GM19455 (cell line): ENCODE measurements at regions not wholly inside any gene's neighbourhood (a gene's known extent, or its start where the extent isn't known, plus 50 kb on each side); places are given as distances from the start of the nearest gene placed in this dataset.

Source experiments
- ATAC-seq: cut with Tn5 transposase; IDR thresholded peaks from one replicate; pipeline ENCODE4 v1.9.1; 2021; ENCODE audit not compliant: unreplicated experiment

DNA sequence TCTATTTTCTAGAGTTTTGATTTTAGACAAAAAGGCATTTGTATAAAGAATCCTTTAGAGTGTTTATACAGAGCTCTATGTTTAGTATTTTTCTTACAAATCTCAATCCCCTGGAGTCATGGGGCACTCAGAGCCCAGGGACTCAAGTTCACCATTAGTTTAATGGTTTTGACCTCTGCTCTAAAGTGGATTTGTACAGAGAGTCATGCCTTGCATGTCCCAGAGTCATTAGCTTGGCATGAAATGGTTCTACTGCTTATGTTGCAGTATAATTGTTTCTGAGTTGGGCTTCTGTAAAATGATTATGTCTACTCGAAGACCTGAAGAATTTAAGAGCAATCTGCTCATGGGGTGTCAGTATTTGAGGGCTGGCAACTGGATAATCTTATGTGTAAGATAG is 406.2 kb downstream of the DLEU7 start:
- ATAC-seq, result no peak

DNA sequence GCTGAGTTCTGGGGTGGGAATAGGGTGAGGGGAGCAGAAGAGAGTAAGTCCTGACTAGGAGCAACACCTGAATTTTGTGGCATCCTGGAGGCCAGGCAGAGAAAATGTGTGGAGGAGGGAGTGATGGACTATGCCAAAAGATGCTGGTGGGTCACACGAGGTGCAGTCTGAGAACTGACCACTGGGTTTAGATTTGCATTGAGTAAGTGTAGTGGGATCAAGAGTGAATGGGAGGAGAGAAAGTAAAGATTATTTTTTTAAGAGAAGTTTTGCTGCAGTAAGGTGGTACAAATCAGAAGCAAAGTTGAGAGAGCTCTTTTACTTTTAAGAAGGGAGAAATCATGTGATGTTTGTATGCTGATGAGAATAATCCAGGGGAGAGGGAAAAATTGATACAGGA is 405.1 kb downstream of the DLEU7 start:
- ATAC-seq, result no peak

DNA sequence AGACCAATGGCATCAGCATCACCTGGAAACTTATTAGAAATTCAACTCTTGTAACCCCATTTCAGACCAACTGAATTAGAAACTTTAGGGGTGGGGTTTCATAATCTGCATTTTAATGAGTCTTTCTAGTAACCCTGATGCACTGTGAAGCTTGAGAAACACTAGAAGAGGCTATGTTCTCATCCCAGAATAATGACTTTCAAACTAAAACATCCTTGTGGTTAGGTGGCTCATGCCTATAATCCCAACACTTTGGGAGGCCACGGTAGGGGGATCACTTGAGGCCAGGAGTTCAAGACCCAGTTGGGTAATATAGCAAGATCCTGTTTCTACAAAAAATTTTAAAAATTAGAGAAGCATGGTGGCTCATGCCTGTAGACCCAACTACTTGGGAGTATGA is 402.4 kb downstream of the DLEU7 start:
- ATAC-seq, result no peak

DNA sequence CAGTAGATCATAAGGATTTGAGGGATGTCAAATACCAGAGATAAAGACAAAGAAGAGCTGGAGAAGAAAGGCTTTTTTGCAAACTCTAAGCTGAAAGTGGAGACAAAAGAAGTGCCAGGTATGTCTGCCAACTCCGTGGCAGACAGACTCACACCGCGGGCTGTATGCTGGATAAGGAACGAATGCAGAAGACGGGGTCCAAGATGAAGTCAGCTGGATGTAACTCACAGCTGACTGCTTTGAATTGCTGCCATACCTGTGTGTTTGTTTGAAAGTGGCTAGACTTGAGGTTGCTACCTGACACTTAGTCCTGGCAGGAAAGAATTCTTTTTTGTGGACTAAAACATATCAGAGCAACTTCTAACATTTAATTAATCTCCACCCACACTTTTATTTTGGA is 398.8 kb downstream of the DLEU7 start:
- no peak for ATAC-seq

DNA sequence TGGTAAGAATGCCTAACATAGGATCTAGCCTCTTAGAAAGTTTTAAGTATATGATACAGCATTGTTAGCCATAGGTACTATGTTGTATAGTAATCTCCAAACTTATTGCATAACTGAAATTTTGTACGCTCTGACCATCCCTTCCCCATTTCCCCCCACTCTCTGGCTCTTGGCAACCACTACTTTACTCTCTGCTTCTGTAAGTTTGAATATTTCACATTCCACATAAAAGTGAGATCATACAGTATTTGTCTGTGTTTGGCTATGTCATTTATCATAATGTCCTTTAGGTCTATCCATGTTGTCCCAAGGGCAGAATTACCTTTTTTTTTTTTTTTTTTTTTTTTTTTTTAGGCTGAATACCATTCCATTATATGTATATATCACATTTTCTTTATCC is 396.9 kb downstream of the DLEU7 start:
- no peak for ATAC-seq

DNA sequence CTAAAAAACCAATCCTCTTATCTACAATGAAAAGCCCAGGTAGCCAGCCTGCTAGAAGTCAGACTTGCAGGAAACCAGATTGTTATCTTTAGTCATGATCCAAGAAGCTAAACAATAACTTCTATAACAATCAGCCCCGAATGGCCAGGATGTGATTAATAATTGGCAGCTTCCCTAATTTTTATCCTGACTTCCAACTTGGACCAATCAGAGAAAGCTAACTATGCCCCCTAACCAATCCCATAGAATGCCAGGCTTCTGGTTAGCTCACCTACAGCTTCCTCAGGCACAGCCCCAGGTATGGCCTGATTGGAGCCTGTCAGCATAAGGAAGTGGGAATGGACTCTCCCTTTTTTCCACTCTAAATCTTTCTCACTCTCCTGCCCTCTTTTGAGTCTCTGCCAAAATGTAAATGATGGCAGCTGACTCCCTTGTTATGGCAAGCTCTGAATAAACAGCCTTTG is 394.9 kb downstream of the DLEU7 start:
- ATAC-seq, result no peak

DNA sequence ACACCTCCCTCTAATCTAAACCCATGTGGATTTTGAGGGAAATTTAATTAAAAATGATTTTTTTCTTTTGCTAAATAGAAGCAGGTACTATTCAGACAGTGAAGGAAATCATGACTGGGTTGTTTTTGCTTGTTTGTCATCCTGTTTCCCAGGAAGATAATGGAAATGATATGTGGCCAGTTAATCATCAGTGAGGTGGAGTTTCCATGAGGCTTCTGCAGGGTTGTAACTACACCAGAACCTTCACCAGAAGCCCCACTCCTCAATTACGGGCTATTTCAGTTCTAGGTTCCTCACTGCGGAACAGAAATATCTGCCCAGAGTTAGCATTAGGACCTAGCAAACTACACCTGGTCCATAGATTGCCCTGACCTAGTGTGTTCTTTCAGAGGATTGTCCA is 394.0 kb downstream of the DLEU7 start:
- no peak for ATAC-seq

DNA sequence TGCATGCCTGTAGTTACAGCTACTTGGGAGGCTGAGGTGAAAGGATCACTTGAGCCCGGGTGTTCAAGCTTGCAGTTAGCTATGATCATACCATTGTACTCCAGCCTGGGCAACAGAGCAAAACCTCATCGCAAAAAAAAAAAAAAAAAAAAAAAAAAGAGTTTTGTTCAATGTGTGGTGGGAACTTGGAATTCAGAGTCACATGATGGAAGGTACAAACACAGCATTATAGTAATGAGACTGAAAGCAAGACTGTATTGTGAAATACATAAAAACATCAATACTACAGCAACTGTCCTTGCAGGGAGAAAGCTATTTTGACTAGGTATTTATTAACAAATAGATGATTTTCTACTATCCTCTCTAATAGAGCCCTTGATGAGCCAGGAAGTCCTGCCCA is 393.2 kb downstream of the DLEU7 start:
- no peak for ATAC-seq

DNA sequence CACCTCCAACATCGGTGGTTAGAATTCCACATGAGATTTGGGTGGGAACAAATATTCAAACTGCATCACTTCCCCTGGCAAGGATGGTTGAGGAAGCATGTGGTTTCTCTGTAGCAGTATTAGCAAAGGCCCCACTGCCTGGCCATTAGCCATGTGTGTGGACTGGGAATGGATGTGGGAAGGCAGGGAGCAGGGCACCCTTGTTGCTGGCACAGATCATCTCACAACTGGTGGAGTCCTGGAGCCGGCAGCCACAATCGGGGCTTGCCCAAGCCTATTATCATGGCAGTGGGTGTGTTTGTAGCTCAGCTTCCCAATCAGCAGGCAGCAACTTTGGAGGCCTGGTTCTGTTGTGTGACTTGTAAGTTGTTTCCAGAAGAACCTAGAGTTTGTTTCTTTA is 391.9 kb downstream of the DLEU7 start:
- no peak for ATAC-seq

DNA sequence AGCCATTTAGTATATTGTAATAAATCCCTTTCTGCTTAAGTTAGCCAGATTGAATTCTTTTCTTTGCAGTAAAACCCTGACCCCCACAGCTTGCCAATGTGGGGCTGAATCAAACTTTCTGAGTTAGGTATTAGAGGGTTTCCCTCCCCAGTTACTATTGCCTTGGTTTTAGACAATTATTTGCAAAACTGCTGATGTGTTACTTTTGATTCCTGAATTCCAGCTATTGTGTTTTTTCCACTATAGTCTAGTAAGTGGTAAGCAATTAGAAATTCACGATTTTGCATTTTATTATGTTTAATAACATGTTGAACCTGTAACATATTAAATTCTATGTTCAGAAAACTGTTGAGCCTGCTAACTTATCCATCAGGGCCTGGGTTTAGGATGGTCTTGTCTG is 391.5 kb downstream of the DLEU7 start:
- no peak for ATAC-seq

DNA sequence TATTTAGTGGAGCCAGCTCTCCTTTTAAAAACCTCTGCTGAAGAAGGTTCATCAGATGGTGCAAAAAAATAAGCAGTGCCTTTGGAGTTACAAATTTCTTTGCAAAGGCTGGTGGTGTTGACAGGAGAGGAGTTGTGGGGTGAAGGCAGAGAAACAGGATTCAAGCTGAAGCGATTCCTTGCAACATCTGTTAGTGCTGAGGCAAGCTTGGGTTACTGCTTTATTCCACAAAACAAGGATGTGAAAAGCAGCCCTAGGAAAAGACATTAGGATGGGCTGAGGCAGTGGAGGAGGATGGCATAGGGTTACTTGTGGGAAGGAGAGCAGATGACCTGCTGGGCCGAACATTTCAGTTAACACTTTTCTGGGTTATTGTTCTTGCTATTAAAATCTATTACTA is 390.7 kb downstream of the DLEU7 start:
- ATAC-seq, result no peak

DNA sequence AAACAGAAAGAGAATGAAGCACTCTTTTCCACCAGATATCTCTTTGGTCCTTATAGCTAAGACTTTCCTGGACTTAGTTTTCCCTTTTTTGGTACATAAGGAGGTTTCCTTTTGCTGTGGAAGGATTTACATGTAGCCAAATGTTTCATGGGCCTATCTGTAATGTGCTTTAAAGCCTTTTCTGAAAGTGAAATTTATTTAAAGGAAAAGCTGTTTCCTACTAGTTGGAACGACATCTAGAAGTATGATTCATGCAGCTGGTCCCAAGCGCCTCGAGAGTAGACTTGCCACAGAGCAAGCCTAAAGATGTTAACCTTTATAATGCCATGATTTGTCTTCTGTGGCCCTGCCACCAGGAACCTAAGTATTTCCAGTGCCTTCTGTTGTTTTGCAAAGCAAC is 390.3 kb downstream of the DLEU7 start:
- no peak for ATAC-seq

DNA sequence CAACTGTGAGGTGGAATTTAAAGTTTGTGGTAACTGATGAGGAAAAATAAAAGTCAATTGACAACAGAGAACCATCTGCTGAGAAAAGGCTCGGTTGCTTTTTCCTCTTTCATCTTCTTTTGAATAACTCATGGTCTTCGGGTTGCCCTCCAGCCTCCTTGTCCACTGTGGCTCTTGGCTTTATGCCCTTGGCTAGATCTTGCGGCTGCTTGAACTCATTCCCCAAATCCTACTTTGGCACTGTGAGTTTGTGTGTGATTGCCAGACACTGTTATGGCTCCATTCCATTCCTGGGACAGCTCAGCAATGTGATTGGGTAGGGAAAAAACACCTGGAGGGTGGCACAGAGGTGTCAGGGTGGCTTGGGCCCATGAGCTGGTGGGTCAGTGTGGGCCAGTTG is 387.4 kb downstream of the DLEU7 start:
- no peak for ATAC-seq

DNA sequence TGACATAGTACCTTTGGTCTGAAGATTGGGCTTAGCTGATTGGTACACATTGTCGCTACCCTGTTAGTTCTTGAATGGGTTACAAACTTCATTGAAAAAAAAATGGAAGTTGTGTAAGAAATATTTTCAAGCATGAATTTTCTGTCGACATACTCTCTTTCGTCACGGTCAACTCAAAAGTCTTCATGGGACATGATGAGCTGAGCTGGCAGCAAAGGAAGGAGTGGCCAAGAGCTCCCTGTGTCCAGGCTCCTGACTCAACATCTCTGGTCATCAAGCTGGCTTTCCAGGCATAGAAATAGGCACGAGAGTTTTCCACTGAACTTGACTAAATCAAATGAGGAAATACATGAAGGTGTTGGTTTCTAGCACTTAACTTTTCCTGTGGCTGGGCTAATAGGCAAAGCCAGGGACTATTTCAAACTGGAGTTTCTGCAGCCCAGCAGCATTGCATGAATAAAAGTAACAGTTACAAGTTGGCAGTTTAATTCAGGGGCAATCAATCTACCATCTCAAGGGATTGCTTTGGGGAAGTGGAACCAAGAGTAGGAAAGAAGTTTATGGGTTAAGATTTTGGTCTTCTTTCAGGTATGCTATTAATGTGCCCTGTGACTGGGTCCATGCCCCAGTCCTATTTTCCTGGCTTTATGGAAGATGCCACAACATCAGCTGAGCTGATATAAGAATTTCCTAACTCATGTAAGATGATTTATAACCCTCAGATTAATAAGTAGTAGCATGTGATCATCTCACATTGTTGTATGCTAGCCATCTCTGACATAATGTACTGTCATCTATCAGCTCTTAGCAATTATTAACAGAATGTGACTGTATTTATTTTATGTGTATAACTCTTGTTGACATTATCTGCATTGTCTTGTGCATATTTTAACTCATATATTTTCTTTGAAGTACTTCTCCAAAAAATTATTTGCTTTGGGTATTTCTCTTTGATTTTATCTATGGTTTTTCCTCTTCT is 385.8 kb downstream of the DLEU7 start:
- no peak for ATAC-seq

DNA sequence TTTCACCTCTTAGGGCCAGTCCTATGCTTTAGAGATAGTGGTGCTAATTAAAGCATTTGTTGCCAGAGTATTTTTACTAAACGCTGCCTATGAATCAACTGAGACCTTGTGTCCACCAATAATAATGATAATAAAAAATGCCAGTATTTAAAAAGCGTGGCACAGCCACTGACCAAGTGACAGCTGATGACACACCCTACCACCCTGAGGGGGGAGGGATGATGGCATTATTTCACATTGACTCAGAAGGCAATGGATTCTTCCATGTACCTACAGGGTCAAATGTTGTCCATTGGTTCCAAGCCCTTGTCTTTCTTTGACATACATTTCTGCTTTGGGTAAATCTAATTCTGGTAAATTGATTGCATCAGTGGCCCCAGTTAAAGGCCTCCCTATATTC is 384.4 kb downstream of the DLEU7 start:
- ATAC-seq, result no peak

DNA sequence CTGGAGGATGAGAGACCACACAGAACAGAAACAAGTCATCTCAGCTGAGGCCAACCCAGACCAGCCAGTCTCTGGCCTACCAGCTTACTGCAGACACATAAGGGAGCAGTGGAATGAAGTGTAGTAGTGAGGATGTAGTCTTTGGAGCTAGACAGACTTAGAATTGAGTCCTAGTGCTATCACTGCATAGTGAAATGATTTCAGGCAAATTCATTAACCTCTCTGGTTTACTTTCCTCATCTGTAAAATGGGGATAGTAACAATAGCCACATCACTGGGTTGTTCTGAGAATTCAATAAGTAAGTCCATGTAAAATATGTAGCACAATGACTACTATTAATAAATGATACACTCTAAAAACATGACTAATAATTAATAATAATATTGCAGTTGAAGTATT is 383.8 kb downstream of the DLEU7 start:
- no peak for ATAC-seq

DNA sequence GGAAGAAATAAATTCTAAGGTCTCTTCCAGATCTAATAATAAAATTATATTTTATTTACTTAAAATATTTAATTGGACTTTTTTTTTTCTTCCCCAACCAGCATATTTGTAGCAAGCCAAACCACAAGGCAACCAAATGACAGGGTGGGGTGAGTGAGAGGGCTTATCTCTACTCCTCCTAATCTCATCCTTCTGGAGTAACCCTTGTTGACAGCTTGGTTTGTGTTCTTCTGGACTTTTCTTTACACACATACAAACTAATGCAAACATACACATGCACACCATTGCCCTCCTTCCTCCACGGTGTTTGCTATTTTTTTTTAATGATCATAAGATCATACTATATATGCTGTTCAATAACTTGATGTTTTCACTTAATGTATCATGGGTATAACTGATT is 383.1 kb downstream of the DLEU7 start:
- ATAC-seq, result no peak

DNA sequence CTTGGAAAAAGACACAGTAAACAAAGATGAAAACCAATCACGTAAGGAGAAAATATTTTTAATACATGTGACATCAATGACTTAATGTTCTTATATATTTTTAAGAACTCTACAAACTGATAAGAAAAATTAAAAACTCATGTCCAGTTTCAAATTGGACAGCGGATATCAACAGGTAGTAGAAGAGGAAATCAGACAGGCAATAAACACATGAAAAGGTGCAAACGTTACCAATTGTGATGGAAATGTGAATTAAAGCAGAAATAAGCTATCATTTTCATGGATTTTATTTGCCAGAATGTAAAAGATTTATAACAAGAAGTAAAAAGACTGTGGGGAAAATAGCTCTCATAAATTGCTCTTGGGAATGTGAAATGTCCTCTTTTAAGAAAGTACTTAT is 382.3 kb downstream of the DLEU7 start:
- no peak for ATAC-seq

DNA sequence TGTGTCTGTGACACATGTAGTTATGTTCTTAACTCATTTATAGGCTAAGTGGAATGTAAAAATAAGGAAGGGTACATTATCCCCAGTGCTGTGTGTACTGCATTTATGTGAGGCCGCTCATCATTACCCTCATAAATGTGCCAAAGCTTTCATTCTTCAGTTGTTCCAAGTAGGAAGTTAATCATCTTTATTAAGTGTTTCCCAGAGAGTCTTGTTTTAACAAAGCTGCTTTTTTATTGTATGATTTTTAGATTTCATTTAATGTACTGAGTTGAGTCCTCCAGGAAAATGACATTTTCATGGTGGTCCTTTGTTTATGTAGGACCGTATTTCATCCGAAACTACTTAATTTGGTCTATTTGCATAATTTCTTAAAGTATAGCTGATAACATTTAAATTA is 379.8 kb downstream of the DLEU7 start:
- ATAC-seq, result no peak

DNA sequence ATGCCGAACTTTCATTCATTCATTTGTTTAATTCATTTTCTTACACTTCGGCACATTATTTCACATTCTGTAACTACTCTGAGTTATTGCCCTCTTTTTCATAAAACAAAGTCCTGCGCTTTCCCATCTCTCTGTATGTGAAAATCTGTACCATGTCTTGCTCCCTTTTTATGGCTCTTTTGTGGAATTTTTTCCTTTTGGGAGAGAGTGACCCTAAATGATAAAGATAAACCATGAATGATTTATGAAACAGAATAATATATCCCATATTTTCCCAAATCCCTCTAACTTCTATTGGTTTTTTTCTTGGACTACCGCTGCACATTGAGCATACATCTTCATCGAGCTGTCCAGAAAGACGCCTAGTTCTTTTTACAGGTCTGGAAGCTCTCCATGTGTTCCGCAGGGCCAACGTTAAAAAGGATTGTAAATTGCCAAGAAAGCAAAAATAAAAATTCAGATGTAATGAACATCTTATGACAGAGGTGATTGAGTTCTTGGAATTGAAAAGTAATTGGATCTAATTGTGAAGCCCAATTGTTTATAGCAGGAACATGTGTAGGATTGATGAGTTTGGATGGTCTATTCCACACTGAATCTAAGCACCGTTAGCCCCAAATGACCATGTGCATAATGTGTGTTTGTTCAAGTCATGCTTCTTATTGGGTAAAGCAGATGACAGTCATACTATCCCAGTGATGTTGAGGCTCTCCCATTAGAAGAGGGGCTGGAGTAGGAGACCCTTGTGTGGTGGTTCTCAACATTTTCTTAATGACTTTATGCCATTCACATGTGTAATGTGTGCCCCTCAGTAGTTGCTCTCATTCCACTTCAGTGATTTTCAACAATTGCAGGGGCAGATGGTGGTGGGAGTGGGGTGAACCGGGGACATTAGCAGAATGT is 378.9 kb downstream of the DLEU7 start:
- no peak for ATAC-seq

DNA sequence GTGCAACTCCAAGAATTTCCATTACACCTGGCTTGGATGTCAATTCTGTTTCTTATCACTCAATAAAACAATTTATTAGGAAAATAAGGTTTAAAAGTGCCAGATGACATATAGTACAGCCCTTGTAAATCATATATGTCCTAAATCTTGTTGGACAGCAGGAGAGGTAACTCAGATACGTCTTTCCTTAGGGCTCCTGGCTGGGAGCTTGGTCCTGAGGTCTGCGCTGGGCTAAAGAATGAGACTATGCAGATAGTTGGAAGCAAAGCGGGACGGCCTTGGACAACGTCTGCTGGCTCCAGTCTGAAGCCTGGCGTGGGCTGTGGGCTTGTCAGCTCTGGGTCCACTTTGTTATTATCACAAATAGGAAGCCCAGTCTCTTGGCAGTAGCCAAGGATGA is 377.0 kb downstream of the DLEU7 start:
- no peak for ATAC-seq
